GM18519 (cell line): ENCODE measurements at regions not wholly inside any gene's neighbourhood (a gene's known extent, or its start where the extent isn't known, plus 50 kb on each side); places are given as distances from the start of the nearest gene placed in this dataset.
"Not testable (repeated sequence)": the region's sequence is repeated elsewhere in the genome, so short reads cannot be mapped to it uniquely, and the experiment has no call there.

Experiments used
- ATAC-seq: cut with Tn5 transposase; IDR thresholded peaks from one replicate; pipeline ENCODE4 v1.9.1; 2021; ENCODE audit warnings: mild to moderate bottlenecking, moderate library complexity; ENCODE audit not compliant: unreplicated experiment, low FRiP score

DNA sequence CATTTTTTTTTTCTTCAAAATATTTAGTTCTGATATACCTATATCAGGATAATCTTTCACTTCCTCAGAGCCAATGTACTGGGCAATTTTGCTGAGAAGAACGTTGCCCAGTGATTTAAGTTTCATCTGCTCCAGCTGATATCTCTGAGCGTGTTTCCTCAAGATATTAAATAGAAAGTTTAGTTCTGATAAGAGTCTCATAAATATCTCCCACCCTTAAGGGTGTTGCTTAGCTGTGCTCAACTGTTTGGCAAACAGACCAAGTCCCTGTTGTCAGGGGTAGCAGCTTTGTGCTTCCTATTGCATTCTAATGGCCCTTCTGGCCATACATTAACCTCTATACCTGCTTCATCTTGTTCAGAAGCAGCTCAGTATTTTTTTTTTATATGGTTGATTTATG lies 84.7 kb upstream of the GPR141 start:
- ATAC-seq, result no peak

DNA sequence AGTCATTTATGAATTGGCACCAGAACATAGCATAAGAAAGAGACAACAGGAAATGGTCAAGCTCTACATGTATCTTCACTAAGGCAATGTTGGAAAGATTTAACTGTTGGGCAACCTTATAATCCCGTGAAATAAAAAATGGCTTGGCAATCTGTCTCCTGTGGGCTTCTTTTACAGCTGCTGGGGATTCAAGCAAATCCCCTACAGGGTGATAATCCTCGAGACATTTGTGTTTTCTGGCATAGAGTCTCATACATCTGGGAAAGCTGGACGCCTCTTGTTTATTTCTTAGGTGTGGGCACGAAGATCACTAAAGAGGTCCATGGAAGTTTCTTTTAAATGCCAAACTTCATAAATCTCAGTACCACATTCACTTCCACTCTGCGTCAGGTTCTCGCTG lies 82.2 kb upstream of the GPR141 start:
- ATAC-seq, result no peak

DNA sequence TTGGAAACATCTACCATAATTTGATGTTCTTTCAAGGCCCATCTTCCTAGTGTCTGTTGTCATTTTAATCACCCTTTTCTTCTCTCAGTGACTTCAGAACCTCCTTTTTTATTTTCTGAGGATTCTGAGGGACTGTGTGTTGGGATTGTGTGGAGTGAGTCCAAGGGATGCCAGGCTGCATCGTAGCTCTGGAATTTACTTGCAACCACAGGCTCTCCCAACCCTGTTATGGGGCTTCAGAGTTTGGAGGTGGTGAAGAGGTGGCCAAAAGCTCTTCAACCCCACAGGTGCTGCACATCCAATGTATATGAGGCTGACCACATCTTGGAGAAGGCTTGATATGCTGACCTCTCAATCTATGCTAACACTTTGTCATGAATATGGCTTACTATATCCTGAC lies 79.5 kb upstream of the GPR141 start:
- no peak for ATAC-seq

DNA sequence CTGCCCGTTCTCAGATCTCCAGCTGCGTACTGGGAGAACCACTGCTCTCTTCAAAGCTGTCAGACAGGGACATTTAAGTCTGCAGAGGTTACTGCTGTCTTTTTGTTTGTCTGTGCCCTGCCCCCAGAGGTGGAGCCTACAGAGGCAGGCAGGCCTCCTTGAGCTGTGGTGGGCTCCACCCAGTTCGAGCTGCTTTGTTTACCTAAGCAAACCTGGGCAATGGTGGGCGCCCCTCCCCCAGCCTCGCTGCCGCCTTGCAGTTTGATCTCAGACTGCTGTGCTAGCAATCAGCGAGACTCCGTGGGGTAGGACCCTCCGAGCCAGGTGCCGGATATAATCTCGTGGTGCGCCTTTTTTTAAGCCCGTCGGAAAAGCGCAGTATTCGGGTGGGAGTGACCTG lies 66.2 kb upstream of the GPR141 start:
- not testable (repeated sequence) for ATAC-seq

DNA sequence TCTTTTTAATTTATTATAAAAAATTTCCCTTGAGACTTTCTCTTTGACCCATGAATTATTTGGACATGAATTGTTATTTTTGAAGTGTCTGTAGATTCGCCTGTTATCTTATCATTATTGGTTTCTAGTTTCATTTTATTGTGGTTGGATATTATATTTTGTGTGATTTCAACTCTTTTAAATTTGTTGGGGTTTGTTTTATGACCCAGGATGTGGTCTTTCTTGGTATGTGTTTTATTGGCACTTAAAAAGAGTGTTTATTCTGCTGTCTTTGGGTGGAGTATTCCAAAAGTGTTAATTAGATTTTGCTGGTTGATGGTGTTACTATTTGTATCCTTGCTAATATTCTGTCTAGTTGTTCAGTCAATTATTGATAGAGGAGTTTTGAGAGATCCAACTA lies 50.5 kb upstream of the GPR141 start:
- ATAC-seq, result no peak
